HCEC 1CT (cell line): ENCODE measurements at regions not wholly inside any gene's neighbourhood (a gene's known extent, or its start where the extent isn't known, plus 50 kb on each side); places are given as distances from the start of the nearest gene placed in this dataset.
A peak's percentile ranks its signal among the peaks of the same experiment; 100 is the strongest.
"Not testable (repeated sequence)": the region's sequence is repeated elsewhere in the genome, so short reads cannot be mapped to it uniquely, and the experiment has no call there.

Experiments
- DNase-seq: peaks from one replicate; pipeline ENCODE4 v3.0.0-alpha.2; 2017

- DNase-seq: no peak
Measured at GRCh38 chr14:43005807-43006206, 1399.1 kb downstream of the LRFN5 start.

GRCh38 chr14:43003845-43004244 is 1397.2 kb downstream of the LRFN5 start:
- no peak for DNase-seq

GRCh38 chr14:43001731-43002130 is 1395.1 kb downstream of the LRFN5 start:
- DNase-seq: no peak

- DNase-seq: peak; percentile 39
Measured at GRCh38 chr14:42994051-42994736, 1387.5 kb downstream of the LRFN5 start.

- DNase-seq: no peak
Measured at GRCh38 chr14:42992930-42993329, 1386.3 kb downstream of the LRFN5 start.

- no peak for DNase-seq
Measured at GRCh38 chr14:42980419-42980818, 1373.7 kb downstream of the LRFN5 start.

- not testable (repeated sequence) for DNase-seq
Measured at GRCh38 chr14:42973171-42973570, 1366.5 kb downstream of the LRFN5 start.

- DNase-seq: no peak
Measured at GRCh38 chr14:42965512-42965911, 1358.8 kb downstream of the LRFN5 start.

GRCh38 chr14:42961509-42961908 is 1354.8 kb downstream of the LRFN5 start:
- no peak for DNase-seq

GRCh38 chr14:42950363-42950762 is 1343.7 kb downstream of the LRFN5 start:
- DNase-seq: no peak

GRCh38 chr14:42947991-42948390 is 1341.3 kb downstream of the LRFN5 start:
- no peak for DNase-seq

GRCh38 chr14:42944284-42944683 is 1337.6 kb downstream of the LRFN5 start:
- no peak for DNase-seq

GRCh38 chr14:42931308-42931707 is 1324.6 kb downstream of the LRFN5 start:
- no peak for DNase-seq

GRCh38 chr14:42929806-42930480 is 1323.3 kb downstream of the LRFN5 start:
- no peak for DNase-seq

GRCh38 chr14:42927313-42927712 is 1320.6 kb downstream of the LRFN5 start:
- DNase-seq: no peak

GRCh38 chr14:42921901-42922300 is 1315.2 kb downstream of the LRFN5 start:
- no peak for DNase-seq

GRCh38 chr14:42918615-42919014 is 1311.9 kb downstream of the LRFN5 start:
- DNase-seq: no peak

- no peak for DNase-seq
Measured at GRCh38 chr14:42911642-42912041, 1305.0 kb downstream of the LRFN5 start.

GRCh38 chr14:42909659-42910058 is 1303.0 kb downstream of the LRFN5 start:
- no peak for DNase-seq

- DNase-seq: no peak
Measured at GRCh38 chr14:42893183-42893582, 1286.5 kb downstream of the LRFN5 start.

GRCh38 chr14:42884100-42884499 is 1277.4 kb downstream of the LRFN5 start:
- DNase-seq: peak; percentile 68

- no peak for DNase-seq
Measured at GRCh38 chr14:42877716-42878115, 1271.0 kb downstream of the LRFN5 start.

GRCh38 chr14:42872786-42873185 is 1266.1 kb downstream of the LRFN5 start:
- no peak for DNase-seq

- DNase-seq: peak; percentile 45
Measured at GRCh38 chr14:42869681-42870080, 1263.0 kb downstream of the LRFN5 start.

GRCh38 chr14:42862114-42862513 is 1255.4 kb downstream of the LRFN5 start:
- DNase-seq: no peak
